ENCODE measurements at regions not wholly inside any gene's neighbourhood (a gene's known extent, or its start where the extent isn't known, plus 50 kb on each side); places are given as distances from the start of the nearest gene placed in this dataset.
"Not testable (repeated sequence)": the region's sequence is repeated elsewhere in the genome, so short reads cannot be mapped to it uniquely, and the experiment has no call there.

DNA sequence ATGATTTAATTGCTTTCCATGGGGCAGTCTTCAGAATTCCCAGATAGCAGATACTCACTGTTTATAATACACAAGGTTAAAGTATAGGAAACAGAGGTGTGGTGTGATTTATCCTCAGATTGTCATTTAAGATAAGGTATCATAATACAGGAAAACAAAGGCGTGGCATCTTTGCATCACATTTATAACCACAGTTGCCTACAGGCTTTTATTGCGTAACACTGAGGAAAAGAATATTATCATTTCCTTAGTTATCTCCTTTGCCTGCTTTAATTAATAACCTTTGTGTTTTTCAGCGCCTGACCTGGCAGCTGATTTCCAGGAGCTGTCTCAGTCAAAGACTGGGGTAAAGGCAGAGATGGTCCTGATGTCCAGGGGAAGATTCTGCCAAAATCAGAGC lies 68.8 kb downstream of the SSX7 start:
- DNase-seq: no peak

- DNase-seq: no peak
Observed at GRCh38 chrX:52577464-52578173, 60.8 kb upstream of the XAGE1B start.

DNA sequence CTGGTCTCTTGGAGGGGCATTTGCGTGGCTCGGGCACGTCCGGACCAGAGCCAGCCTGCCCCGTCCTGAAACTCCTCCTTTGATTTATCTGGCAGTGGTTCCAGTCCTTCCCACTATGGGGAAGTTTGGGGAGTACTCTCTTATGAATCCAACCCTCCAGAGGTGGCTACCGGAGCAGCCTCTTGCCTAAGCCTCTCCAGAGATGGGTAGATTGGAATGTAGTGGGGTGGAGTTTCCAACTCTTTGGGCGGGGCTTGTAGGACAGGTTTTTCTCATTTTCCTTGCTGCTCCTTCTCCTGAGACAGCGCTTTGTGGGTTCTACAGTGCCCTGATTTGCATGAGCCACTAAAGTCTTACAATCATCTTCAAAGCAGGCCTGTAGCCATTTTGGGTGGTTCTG lies 60.1 kb upstream of the XAGE1B start:
- DNase-seq: no peak

GRCh38 chrX:52576474-52576873 lies 59.6 kb upstream of the XAGE1B start:
- no peak for DNase-seq

- peak; percentile 15 to 18 for DNase-seq
Observed at GRCh38 chrX:52574416-52575275, 57.8 kb upstream of the XAGE1B start.

DNA sequence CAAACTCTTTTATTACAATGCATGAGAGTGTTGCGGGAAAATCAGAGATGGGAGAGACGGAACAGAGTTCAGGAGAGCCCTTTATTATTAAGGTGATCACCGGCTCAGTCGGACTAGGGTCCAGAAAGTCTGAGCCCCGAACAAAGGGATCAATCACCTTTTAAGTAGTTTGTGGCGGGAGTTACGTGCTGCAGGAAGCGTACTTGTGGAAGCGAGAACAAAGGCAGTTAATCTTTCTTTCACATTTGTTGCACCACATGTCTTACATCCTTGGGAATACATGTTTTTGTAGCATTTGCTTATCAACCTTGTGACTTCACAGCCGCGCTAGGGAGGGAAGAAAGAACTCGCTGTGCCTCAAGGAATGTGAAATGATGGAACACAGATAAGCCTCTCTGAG lies 51.3 kb upstream of the XAGE1B start:
- not testable (repeated sequence) for DNase-seq

All from stimulated activated CD4-positive, alpha-beta T cell treated with anti-CD3 and anti-CD28 coated beads, Interleukin-2, amount 100 ng/mL, for 48 hours (primary cell).